ENCODE measurements at regions not wholly inside any gene's neighbourhood (a gene's known extent, or its start where the extent isn't known, plus 50 kb on each side); places are given as distances from the start of the nearest gene placed in this dataset.

GRCh38 chr13:78197231-78197630, 278.6 kb upstream of the EDNRB start:
- in situ Hi-C loops (cut with HindIII; ENCODE audit: extremely low pct_ligation_motif_present, low pct_unique_long_range_greater_than_20kb) (no loop called here), intact Hi-C loops (cut with micrococcal nuclease; ENCODE audit: unreplicated experiment) (no loop called here)
- Histone ChIP-seq H3K27ac (ENCODE audit: extremely low read length, insufficient read depth, low read length) (no peak overlapping the region), H4K20me1 (ENCODE audit: insufficient read depth, low read length) (no peaks in the 10 kb centered on the region), H3K36me3 (replicated peaks in 1 of 2; ENCODE audit: control insufficient read depth in 1 of 2, insufficient read depth in 2 of 2, low read length in 2 of 2) (no peaks in the 10 kb centered on the region), H3K4me2 (ENCODE audit: low read depth, low read length) (no peak overlapping the region), H2AFZ (ENCODE audit: low read length) (no peak overlapping the region), H3K79me2 (ENCODE audit: insufficient read depth, low read length) (no peaks in the 10 kb centered on the region), H3K4me3 (replicated peaks in 1 of 3; ENCODE audit: insufficient read depth in 1 of 3, low read depth in 2 of 3, low read length in 3 of 3) (no peak overlapping the region), H3K27me3 (ENCODE audit: control insufficient read depth in 1 of 2, insufficient read depth in 2 of 2, low read length in 2 of 2) (no peaks in the 10 kb centered on the region), H3K4me1 (ENCODE audit: insufficient read depth, low read length) (no peaks in the 10 kb centered on the region), H3K9me3 (ENCODE audit: low read length) (no peaks in the 10 kb centered on the region), H3K9ac (ENCODE audit: insufficient read depth, low read depth, low read length) (no peak overlapping the region)
- BruUV-seq (replicated peaks): no TSS peak
- ATAC-seq: no peak
- DNase-seq (ENCODE audit: low spot score): no peak
- POLR2A ChIA-PET: no interaction called here
- 8% methylated on average over 5 of the region's 5 CpGs for WGBS (ENCODE audit: low lambda C conversion rate)
- CTCF ChIA-PET (ENCODE audit: low intra/inter-chr PET ratio, low total read pairs): no interaction called here
- FAIRE-seq: no peak
- TF ChIP-seq POLR2AphosphoS2 (IDR thresholded peaks at IDR 0.05; ENCODE audit: low read depth, low read length) (no peak), KLF11 (CRISPR knock-in tag; IDR thresholded peaks at IDR 0.05) (no peak), EHMT2 (IDR thresholded peaks at IDR 0.05; ENCODE audit: borderline replicate concordance, low read depth, low read length) (no peak), UBTF (CRISPR knock-in tag; IDR thresholded peaks at IDR 0.05) (no peak), ZKSCAN8 (CRISPR knock-in tag; IDR thresholded peaks at IDR 0.05; ENCODE audit: borderline replicate concordance) (no peak), ZNF296 (CRISPR knock-in tag; conservative IDR thresholded peaks at IDR 0.05) (no peak), ZNF441 (CRISPR knock-in tag; IDR thresholded peaks at IDR 0.05; ENCODE audit: borderline replicate concordance) (no peak), PAX8 (CRISPR knock-in tag; IDR thresholded peaks at IDR 0.05; ENCODE audit: borderline replicate concordance) (no peak), CBX2 (IDR thresholded peaks at IDR 0.05; ENCODE audit: low read depth, low read length) (no peak), CBX2 (CRISPR knock-in tag; IDR thresholded peaks at IDR 0.05; ENCODE audit: low read depth) (no peak), IKZF1 (IDR thresholded peaks at IDR 0.05) (no peak), ZNF333 (CRISPR knock-in tag; IDR thresholded peaks at IDR 0.05; ENCODE audit: borderline replicate concordance) (no peak), STAT5B (CRISPR knock-in tag; IDR thresholded peaks at IDR 0.05) (no peak), MAZ (IDR thresholded peaks at IDR 0.05; ENCODE audit: borderline replicate concordance, low read depth, low read length) (no peak), MAZ (CRISPR knock-in tag; IDR thresholded peaks at IDR 0.05; ENCODE audit: low read depth) (no peak), KLF15 (CRISPR knock-in tag; IDR thresholded peaks at IDR 0.05; ENCODE audit: borderline replicate concordance) (no peak)
- TF ChIP-seq, protein P1, sequence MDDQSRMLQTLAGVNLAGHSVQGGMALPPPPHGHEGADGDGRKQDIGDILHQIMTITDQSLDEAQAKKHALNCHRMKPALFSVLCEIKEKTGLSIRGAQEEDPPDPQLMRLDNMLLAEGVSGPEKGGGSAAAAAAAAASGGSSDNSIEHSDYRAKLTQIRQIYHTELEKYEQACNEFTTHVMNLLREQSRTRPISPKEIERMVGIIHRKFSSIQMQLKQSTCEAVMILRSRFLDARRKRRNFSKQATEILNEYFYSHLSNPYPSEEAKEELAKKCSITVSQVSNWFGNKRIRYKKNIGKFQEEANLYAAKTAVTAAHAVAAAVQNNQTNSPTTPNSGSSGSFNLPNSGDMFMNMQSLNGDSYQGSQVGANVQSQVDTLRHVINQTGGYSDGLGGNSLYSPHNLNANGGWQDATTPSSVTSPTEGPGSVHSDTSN (CRISPR knock-in tag; IDR thresholded peaks at IDR 0.05; ENCODE audit: borderline replicate concordance): no peak

Data from HepG2 (cell line).